Stimulated activated CD4-positive, alpha-beta T cell treated with anti-CD3 and anti-CD28 coated beads, Interleukin-1b, Interleukin-23, amount 100 ng/mL, for 4 hours (primary cell): ENCODE measurements at regions not wholly inside any gene's neighbourhood (a gene's known extent, or its start where the extent isn't known, plus 50 kb on each side); places are given as distances from the start of the nearest gene placed in this dataset.
"Not testable (repeated sequence)": the region's sequence is repeated elsewhere in the genome, so short reads cannot be mapped to it uniquely, and the experiment has no call there.

Source experiments
- DNase-seq, 2 donors: peaks; one replicate each; pipeline ENCODE4 v3.0.0-alpha.2; 2020; ENCODE audit warnings: low read depth in 2 of 2

DNA sequence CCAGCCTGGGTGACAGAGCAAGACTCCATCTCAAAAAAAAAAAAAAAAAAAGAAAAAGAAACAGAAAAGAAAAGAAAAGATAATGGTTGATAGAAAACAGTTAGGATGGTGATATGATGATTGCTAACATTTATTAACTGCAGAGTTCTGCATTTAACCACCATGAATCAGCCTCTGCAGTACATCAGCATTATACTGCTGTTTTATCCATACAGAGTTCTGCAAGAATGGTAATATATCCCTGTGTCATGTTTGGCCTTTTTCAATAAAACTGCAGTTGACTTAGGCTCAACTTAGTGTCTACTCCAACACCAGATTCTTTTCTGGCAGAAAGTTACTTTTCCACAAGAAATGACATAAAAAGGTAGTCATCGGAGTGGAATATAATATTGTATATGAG, 62.6 kb downstream of the DUSP6 start:
- DNase-seq = no peak

DNA sequence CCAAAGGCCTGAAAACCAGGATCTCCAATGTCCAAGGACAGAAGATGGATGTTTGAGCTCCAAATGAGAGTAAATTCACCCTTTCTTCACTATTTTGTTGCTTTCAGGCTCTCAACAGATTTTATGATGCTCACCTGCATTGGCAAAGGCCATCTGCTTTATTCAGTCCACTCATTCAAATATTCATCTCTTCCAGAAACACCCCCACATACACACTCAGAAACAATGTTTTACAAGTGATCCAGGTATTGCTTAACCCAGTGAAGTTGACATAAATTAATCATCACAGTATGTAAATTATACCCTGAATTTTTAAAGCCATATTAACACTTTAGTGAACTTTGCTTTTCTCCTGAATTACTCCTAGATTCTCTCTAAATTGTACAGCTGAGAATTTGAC, 63.3 kb downstream of the DUSP6 start:
- no peak for DNase-seq

- no peak for DNase-seq
These were observed 65.8 kb downstream of the DUSP6 start for GRCh38 chr12:89286501-89286900.

GRCh38 chr12:89281539-89281867, 70.8 kb downstream of the DUSP6 start:
- no peak for DNase-seq

DNA sequence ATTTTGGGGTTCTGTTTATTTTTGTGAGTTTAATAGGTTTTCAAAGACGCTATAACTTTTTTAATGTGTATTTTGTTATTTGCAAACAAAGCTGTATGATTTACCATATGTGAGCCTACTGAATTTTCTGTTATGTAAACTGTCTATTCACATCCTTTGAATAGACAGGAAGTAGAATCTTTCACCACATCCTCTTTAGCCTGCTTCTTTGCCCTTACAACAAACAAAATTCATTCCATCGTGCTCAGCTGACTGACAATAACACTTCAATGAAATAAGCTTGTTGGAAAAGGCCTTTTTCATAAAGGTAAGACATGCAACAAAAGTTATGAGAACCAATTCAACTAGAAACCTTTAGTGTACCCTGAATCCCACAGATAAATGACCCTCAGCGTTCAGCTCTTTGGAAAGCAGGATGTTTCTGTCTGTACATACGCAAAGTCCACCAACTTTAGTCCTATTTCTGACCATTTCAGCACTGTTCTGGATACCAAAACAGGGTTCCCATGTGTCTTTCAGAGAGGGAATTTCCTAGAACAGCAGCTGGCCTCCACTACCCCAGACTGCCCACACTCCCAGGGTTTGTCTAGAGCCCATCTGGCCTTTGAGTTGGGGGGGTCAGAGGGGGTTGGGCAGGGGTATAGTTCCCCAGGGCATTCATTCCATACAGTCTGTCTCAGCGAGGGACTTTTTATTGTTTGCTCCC, 71.3 kb downstream of the DUSP6 start:
- DNase-seq = no peak

DNA sequence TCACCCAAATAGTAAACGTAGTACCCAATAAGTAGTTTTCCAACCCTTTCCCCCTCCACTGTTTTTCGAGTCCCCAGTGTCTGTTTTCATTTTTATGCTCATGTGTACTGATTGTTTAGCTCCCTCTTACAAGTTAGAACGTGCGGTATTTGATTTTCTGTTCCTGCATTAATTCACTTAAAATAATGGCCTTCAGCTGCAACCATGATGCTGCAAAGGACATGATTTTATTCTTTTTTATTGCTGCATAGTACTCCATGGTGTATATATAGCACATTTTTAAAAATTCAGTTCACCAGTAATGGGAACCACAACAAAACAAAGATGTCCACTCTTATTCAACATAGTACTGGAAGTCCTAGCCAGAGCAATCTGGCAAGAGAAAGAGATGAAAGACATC, 72.8 kb downstream of the DUSP6 start:
- no peak for DNase-seq

DNA sequence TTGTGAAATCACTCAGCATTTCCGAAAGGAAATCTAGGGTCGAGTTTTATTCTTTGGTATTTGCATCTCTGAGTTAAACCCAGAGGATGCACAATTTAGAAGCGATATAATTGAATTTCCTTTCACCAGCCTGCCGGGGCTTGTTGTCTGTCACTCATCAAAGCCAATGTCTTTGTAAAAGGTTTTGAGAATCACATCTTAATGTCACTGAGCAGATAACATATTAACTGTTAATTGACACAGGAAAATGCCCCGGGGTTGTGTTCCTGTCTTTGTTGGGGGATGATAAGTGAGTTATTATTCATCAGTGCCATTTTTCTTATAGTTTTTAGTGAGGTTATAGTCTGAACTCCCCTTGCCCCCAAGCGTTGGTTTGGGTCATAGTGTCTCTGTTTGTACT, 73.4 kb downstream of the DUSP6 start:
- no peak for DNase-seq

GRCh38 chr12:89278169-89278568, 74.1 kb downstream of the DUSP6 start:
- no peak for DNase-seq

GRCh38 chr12:89276860-89277259, 75.4 kb downstream of the DUSP6 start:
- DNase-seq = no peak

DNA sequence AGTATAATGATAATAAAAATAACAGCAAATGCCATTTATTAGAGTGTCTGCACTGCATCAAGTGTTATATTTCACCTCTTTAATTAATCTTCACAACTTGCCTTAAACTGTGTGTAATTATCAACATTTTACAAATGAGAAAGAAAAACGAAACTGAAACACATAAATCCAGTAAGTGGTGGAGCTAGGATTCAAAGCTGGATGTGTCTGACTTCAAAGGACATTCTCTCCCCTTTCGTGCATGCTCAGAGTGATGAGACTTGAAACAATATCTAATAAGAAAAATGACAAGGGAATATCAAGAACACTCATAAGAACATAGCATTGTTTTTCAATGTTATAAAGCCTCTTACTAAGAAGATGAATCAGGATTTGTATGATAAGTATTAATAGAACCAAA, 78.8 kb downstream of the DUSP6 start:
- no peak for DNase-seq

DNA sequence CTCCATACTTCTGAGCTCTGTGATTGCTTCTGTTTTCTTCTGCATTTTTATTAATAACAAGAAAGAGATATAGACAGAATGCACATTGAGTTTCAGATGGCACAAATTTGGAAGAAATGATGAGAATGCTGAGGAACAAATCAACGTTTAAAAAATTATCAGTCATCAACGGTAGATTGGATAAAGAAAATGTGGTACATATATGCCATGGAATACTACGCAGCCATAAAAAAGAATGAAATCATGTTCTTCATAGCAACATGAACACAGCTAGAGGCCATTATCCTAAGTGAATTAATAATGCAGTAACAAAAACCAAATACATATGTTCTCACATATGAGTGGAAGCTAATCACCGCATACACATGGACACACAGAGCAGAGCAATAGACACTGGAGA, 81.8 kb downstream of the DUSP6 start:
- no peak for DNase-seq

DNA sequence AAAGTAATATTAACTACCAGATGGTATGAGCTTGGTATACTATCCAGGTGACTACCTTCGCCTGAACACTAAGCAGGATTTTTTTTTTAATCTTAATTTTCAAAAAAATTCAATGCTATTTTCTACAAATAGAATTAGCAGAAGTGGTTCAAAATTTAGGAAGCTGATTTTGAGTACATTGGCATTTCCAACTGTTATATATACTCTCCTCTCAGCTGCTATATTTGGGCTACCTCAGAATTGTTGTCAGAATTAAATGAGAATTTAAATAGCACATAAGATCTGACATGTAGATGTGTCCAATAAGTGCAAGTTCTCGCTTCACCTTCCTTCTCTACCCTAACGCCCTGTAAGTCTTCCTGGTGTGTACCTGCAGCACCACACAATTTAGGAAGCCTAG, 83.1 kb downstream of the DUSP6 start:
- DNase-seq = no peak

- DNase-seq = no peak
These were observed 84.9 kb downstream of the DUSP6 start for GRCh38 chr12:89267404-89267803.

GRCh38 chr12:89266574-89267188, 85.6 kb downstream of the DUSP6 start:
- DNase-seq = not testable (repeated sequence)

DNA sequence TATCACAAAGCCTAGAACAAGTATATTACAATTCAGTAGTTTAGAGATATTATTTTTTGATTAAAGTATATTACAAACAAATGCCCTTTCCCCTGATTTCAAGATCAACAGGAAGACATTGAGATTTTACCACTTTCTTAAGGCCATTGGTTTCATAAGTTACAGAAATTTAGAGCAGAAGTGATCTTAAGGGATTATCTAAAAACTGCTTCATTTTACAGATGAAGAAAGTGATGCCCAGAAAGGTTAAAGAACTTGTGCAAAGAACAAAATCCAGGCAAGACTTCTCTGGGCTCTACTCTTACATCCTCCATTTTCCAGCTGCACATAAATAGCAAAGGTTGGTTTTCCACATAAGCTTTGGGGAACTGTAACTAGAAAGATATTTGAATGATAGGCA, 87.5 kb downstream of the DUSP6 start:
- DNase-seq = no peak

- DNase-seq = no peak
These were observed 88.4 kb downstream of the DUSP6 start for GRCh38 chr12:89263900-89264299.

DNA sequence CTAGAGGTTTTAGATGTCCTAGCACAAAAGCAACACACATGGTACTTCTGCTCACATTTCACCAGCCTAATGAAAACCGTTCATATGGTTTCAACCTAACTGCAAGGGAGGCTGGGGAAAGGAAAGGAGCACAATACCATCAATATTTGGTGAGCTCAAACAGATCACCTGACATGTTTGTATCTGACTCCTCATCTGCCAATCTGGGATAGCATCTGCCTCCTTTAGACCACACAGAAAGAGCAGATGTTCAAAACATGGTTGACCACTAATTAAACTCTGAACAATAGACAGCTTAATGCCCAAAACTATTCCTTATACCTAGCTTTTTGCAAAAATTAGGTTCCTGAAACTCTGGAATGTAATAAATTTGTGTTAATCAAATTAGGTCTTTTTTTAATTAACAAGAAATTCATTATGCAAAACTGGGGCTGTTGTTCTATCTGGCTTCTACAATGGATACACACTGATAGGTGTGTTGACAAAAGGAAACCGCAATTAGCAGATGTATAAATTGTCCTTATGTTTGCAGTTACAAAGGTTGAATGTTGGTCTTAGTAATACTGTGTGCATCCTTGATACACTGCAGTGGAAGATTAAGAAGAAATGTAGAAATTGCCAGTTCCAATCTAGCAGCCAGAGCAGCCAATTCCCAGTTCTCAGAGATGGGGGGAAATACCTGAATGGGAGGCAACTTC, 89.3 kb downstream of the DUSP6 start:
- no peak for DNase-seq

DNA sequence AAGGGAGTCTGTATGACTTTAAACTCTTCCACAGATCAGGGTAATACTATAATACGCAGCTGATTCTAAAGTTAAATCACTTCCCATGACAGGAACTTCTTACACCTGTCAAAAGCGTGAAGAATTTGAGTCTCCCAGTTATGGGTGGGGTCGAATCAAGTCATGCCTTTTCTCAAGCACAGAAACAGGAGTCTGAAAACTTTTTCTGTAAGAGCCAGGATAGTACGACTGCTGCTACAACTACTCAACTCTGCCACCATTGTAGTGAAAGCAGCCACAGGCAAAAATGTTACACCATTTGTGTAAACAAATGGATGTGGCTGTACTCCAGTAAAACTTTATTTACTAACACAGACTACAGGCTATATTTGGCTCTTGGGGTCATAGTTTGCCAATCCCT, 90.3 kb downstream of the DUSP6 start:
- DNase-seq = no peak

DNA sequence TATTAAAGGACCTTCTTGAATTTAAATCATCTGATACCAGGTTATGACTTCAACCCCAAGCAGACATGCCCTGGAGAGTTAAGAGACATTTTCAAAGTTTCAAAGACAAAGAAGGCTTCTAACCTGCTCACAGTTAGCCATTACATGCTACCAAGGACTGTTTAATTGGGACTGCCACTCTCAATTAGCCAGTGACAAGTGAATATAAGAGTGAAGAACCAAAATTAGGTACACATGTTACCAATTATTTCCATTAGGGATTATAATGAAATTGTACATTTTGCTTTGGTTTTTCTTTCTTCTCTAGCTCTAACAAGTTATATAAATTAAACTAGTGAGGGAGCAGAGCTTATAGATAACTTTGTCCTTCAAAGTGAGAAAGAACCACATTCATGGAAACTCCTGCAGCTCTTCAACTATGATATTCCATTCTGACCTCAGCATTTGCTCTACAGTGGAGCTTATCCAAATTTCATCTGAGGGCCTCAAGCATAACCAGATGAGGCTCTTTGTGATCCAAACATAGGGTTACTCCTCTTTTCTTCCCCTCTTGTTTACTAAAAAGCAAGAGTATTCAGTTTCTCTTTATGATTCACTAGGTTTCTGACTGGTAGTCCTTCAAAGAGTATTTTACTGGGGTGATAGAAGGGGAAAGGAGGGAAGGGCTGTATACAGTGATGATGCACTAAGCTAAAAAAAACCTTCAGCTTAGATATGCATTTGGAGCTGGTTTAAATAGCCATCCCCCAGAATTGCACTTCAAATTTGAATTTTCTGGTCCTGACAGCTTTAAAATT, 91.3 kb downstream of the DUSP6 start:
- no peak for DNase-seq

GRCh38 chr12:89259821-89260220, 92.5 kb downstream of the DUSP6 start:
- no peak for DNase-seq

GRCh38 chr12:89258240-89258969, 93.9 kb downstream of the DUSP6 start:
- DNase-seq = no peak

DNA sequence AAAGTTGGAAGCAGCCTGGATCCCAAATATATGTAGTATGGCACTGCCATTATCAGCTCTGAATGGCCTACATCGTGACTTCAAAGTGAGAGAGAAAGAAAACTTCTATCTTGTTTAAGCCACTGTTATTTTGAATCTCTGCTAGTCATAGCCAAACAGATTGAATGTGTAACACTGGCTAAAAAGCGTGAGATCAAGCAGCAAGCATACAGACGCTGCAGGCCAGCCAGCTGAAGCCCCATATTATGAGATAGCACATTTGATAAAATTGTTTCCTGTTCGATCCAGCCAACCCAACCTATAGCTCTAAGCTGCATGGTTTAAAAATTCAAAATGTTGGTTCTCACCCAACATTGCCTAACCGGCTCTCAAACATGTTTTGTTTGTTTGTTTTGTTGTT, 95.0 kb downstream of the DUSP6 start:
- no peak for DNase-seq
